ENCODE measurements at regions not wholly inside any gene's neighbourhood (a gene's known extent, or its start where the extent isn't known, plus 50 kb on each side); places are given as distances from the start of the nearest gene placed in this dataset.
"Not testable (repeated sequence)": the region's sequence is repeated elsewhere in the genome, so short reads cannot be mapped to it uniquely, and the experiment has no call there.

DNA sequence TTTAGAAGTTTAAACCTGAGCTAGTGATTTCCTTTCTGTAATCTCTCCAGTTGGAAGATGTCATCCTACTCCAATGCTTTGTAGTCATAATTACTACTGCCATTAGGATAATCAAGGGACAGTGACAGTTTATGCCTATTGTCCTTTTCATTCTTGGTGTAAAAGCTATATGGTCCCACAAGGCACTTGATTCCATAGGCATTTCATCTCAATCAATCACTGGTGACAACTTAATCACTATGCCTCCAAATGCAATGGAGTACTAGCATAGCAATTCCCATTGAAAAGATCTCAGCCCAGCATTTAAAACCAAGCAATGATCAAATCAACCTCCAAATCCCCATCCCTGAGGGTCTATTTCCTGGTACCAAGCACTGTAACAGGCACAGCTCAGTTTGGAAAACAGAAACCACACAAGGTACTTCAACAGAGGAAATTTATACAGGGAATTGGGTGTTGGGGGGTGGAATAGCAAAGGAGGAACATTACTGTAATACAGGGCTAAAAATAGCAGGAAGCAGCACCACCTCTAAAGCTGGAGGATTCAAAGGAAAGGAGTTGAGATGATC, 51.0 kb downstream of the FHIP2A start:
- DNase-seq (ENCODE audit: low read depth) = no peak

DNA sequence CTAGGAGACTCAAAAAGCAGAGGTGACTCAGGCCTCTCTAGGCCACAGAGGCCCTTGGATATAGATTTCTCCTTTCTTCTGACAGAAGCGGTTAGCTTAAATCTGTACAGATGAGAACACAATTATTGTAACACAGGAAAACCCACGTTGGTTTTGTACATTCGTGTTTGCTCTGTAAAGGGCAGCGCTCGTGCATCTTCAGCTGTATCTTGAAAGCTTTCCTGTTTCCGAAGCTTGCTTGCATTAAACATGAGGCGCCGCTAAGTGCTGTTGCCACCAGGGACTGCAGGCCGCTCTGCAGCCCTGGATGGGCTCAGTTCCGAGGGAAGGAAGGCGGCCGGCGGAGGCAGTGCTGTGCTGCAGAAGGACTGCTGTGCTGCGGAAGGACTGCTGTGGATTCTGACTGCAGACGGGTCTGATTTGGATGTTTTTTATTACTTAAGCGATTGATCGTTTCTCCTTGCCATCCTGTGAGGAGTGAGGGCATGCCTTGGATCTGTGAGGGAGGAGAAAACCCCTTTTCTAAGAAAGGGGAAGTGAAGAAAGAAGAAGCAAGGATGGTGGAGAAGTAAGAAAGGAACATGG, 53.3 kb downstream of the FHIP2A start:
- no peak for DNase-seq (ENCODE audit: low read depth)

GRCh38 chr10:114875590-114876081, 54.1 kb downstream of the FHIP2A start:
- DNase-seq (ENCODE audit: low read depth) = not testable (repeated sequence)

GRCh38 chr10:114876169-114876568, 54.6 kb downstream of the FHIP2A start:
- no peak for DNase-seq (ENCODE audit: low read depth)

DNA sequence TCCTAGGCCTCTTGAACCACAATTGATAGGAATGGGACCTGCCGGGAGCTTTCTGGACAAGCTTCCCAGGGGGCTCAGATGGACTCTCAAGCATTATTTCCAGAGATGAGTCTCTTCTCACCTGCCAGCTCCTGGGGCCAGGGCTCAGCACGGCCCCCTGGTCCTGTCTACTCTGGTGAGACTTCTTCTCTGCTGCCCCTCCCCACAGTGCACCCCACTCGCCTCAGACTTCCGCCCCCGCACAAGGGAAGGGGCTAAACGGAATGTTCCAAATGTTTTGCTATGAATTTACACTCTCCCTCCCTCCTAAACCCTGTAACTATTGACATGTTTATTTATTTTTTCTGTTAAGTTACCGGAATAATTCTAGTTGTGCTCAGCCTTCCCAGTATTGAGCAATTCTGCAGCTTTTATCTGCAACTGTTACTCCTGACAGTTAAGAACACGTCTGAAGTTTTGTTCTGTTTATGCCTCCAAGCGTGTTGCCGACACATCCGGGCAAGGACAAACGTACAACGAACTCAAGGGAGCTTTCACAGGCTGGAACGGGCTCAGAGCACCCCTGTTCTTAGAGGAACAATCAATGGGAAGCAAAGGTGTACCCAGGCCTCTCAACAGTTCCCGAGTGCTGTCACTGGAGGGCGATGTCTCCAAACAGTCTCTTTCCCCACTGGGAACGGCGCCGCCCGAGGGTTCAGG, 55.2 kb downstream of the FHIP2A start:
- peak; percentile 27 for DNase-seq (ENCODE audit: low read depth)

GRCh38 chr10:114877301-114877644, 55.7 kb downstream of the FHIP2A start:
- DNase-seq (ENCODE audit: low read depth) = no peak

DNA sequence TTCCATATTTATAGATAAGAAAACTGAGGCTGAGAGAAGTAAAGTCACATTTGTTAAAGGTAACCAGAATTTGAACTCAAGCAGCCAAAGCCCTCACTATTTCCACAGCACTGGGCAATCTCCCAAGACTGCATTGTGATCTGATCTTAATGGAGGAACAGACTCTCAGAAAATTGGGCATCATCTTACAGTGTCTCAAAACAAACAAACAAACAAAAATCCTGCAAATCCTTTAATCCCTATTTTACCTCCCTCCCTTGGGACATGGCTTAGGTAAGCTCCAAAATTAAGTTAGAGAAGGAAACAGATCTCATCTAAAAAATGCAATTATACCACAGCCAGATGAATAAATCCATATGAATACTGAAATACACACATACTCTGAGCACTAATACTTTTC, 57.5 kb downstream of the FHIP2A start:
- DNase-seq (ENCODE audit: low read depth) = no peak

DNA sequence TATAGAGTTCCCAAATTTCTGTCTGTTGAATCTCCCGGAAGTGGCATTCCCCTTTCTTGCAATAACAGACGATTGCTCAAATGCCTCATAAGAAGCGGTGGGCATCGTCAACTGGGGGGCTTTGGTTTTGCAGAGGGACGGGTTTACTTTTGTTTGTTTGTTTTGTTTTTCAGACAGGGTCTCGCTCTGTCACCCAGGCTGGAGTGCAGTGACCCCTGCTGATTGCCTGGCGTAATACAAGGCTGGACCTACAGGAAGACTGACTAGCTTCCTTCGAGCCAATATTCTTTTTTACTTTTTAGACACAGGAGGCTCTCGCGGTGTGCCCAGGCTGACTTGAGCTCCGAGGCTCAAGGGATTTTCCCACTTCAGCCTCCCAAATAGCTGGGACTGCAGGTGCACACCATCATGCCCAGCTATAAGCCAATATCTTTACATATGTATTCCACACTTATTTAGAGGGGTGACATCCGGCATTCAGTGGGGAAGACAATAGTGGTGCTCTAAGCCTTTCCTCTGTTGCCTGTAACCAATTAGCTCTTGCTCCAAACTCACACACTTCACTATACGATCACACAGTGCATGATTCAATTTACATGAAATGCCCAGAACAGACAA, 58.1 kb downstream of the FHIP2A start:
- peak; percentile 34 for DNase-seq (ENCODE audit: low read depth)

DNA sequence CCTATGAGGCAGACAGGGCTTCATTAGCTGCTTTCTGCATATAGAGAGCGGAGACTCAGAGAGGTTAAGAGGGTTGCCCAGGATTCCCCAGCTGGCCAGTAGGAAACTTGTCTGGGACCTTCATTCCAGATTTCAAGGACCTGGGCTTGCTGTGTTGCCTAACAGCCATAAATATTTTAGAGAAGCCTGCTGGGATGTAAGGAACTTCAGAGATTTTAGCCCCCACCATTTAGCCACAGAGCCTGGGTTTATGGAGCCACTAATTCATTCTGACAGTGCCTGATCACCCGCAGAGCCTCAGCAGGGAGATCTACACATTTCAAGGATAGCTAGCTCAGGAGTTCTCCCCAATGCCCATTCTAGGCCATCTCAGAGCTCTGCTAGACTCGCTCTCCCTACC, 56.6 kb upstream of the TRUB1 start:
- no peak for DNase-seq (ENCODE audit: low read depth)

- DNase-seq (ENCODE audit: low read depth) = no peak
Measured at GRCh38 chr10:114881901-114882300, 56.1 kb upstream of the TRUB1 start.

GRCh38 chr10:114885443-114885842, 52.6 kb upstream of the TRUB1 start:
- no peak for DNase-seq (ENCODE audit: low read depth)

Data from renal cortical epithelial cell (primary cell).